Hepatocyte (in vitro differentiated cells): ENCODE measurements at regions not wholly inside any gene's neighbourhood (a gene's known extent, or its start where the extent isn't known, plus 50 kb on each side); places are given as distances from the start of the nearest gene placed in this dataset.

ENCODE experiments used
- DNase-seq: peaks from one replicate; pipeline ENCODE4 v3.0.0-alpha.2; 2016; ENCODE audit warnings: low spot score
- H2AFZ ChIP-seq: fragments of 200-600 bp; sonication (generic); 2 replicates; pipeline ENCODE4 v1.6.0; 2016; ENCODE audit warnings: antibody characterized with exemption, mild to moderate bottlenecking
- H3K27ac ChIP-seq: fragments of 200-600 bp; sonication (generic); 2 replicates; pipeline ENCODE4 v1.5.1; 2016; ENCODE audit warnings: mild to moderate bottlenecking
- H3K27me3 ChIP-seq: fragments of 200-600 bp; sonication (generic); 2 replicates; pipeline ENCODE4 v1.6.1; 2016
- H3K36me3 ChIP-seq: fragments of 200-600 bp; sonication (generic); replicated peaks from 2 replicates; pipeline ENCODE4 v1.5.1; 2016; ENCODE audit warnings: low read depth; ENCODE audit not compliant: insufficient read depth
- H3K4me1 ChIP-seq: fragments of 200-600 bp; sonication (generic); 2 replicates; pipeline ENCODE4 v1.5.1; 2016; ENCODE audit warnings: mild to moderate bottlenecking, moderate library complexity; ENCODE audit not compliant: insufficient read depth
- H3K4me2 ChIP-seq: fragments of 200-600 bp; sonication (generic); 2 replicates; pipeline ENCODE4 v1.6.0; 2016
- H3K4me3 ChIP-seq: fragments of 200-600 bp; sonication (generic); 2 replicates; pipeline ENCODE4 v1.5.1; 2016; ENCODE audit warnings: mild to moderate bottlenecking
- H3K79me2 ChIP-seq: fragments of 200-600 bp; sonication (generic); 2 replicates; pipeline ENCODE4 v1.6.0; 2017; ENCODE audit warnings: mild to moderate bottlenecking
- H3K9me2 ChIP-seq: fragments of 200-600 bp; sonication (generic); replicated peaks from 2 replicates; pipeline ENCODE4 v1.6.0; 2017; ENCODE audit warnings: mild to moderate bottlenecking; ENCODE audit not compliant: insufficient read depth
- H3K9me3 ChIP-seq: fragments of 200-600 bp; sonication (generic); 2 replicates; pipeline ENCODE4 v1.5.1; 2016; ENCODE audit warnings: low read depth, mild to moderate bottlenecking
- H4K20me1 ChIP-seq: fragments of 200-600 bp; sonication (generic); 2 replicates; pipeline ENCODE4 v1.6.0; 2016; ENCODE audit warnings: mild to moderate bottlenecking; ENCODE audit not compliant: insufficient read depth, poor library complexity, severe bottlenecking
- CTCF ChIP-seq: fragments of 200-600 bp; sonication (generic); IDR thresholded peaks from 2 replicates; pipeline ENCODE4 v1.5.1; 2016; ENCODE audit warnings: antibody characterized with exemption, mild to moderate bottlenecking; ENCODE audit not compliant: poor library complexity
- EZH2 ChIP-seq: fragments of 200-600 bp; sonication (generic); IDR thresholded peaks from 2 replicates; pipeline ENCODE4 v1.6.1; 2016; ENCODE audit warnings: antibody characterized with exemption, mild to moderate bottlenecking, borderline replicate concordance
- EZH2phosphoT487 ChIP-seq: fragments of 200-600 bp; sonication (generic); IDR thresholded peaks from one replicate; pipeline ENCODE4 v1.6.1; 2018; ENCODE audit warnings: antibody characterized with exemption, mild to moderate bottlenecking, low read depth, moderate library complexity; ENCODE audit not compliant: unreplicated experiment, severe bottlenecking
- WGBS: methylation state at CpG from one replicate; pipeline ENCODE4 v1.1.6; 2016; ENCODE audit warnings: low lambda C conversion rate; ENCODE audit errors: missing lambda C conversion rate; 5-methylcytosine and 5-hydroxymethylcytosine counted together

DNA sequence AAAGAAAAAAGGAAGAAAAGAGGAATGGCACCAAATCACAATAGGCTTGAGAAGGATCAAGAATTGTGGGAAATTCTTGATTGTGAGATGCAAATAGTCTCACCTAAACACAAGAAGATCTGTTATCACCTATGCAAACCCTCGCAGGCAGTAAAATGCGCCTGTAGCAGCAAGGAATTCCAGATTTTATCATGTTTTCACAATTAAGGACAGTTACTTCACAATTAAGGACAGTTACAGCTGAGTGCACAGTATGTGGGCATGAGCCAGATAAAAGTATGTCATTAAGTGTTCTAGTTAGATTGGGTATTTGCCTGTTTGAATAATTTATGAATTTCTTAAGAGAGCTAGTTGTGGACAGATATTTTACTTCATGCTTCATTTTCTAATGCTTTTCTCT is 336.2 kb downstream of the CDC14C start:
- Histone ChIP-seq H3K4me3 (no peak overlapping the region), H3K9me2 (no peaks in the 10 kb centered on the region), H3K79me2 (no peaks in the 10 kb centered on the region), H3K27me3 (no peaks in the 10 kb centered on the region), H3K4me2 (no peak overlapping the region), H3K9me3 (no peaks in the 10 kb centered on the region), H3K36me3 (no peaks in the 10 kb centered on the region), H3K27ac (no peak overlapping the region), H2AFZ (no peak overlapping the region), H4K20me1 (no peaks in the 10 kb centered on the region), H3K4me1 (no peaks in the 10 kb centered on the region)
- 36% methylated on average over 2 of the region's 2 CpGs for WGBS
- DNase-seq, result no peak
- no peak for TF ChIP-seq CTCF
- TF ChIP-seq EZH2phosphoT487, result no peak
- TF ChIP-seq EZH2, result no peak

DNA sequence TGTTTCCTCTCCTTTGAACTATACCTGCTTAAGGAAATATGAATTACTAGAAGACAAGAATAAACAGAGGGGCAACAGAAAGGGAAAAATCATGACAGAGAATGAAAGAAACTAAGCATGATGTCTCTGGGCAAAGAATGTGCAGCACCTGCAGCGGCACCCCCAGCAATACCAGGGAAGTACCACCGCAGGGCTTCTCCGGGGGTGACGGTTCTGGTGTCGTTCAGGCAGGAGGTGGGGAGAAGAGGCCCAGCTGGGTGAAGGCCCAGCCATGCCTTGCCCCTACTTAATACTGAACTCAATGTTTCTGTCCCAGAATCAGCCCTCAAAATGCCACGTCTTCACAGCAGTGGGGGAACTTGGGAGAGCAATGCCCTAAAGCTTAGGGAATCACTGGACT is 337.6 kb downstream of the CDC14C start:
- TF ChIP-seq EZH2, result no peak
- no peak for TF ChIP-seq CTCF
- no peak for TF ChIP-seq EZH2phosphoT487
- Histone ChIP-seq H3K27me3 (no peaks in the 10 kb centered on the region), H3K36me3 (no peaks in the 10 kb centered on the region), H3K4me1 (no peaks in the 10 kb centered on the region), H2AFZ (no peak overlapping the region), H3K4me3 (no peak overlapping the region), H3K4me2 (no peak overlapping the region), H3K9me3 (no peaks in the 10 kb centered on the region), H4K20me1 (no peaks in the 10 kb centered on the region), H3K27ac (no peak overlapping the region), H3K79me2 (no peaks in the 10 kb centered on the region), H3K9me2 (no peaks in the 10 kb centered on the region)
- 93% methylated on average over 6 of the region's 6 CpGs for WGBS
- DNase-seq, result no peak

DNA sequence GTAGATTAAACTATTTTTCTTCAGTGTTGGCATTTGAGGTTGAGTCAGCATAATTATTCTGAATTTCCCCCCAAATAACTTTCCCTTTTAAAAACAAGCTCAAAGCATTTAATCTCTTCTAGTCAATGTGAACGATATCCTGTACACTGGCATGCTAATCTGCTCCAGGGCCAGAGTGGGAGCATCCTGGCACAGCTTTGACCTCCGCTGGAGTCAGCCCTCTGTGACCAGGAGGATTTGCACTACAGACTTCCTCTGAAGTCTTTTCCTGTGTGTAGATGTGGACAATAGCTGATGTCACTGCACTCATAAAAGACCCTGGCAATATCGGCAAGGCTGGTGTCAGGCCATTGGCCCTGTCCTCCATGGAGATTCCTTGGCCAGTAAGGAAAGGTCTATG is 340.2 kb downstream of the CDC14C start:
- Histone ChIP-seq H3K9me3 (no peaks in the 10 kb centered on the region), H4K20me1 (no peaks in the 10 kb centered on the region), H3K79me2 (no peaks in the 10 kb centered on the region), H3K36me3 (no peaks in the 10 kb centered on the region), H3K4me3 (no peak overlapping the region), H3K4me1 (no peaks in the 10 kb centered on the region), H3K4me2 (no peak overlapping the region), H2AFZ (no peak overlapping the region), H3K27me3 (no peaks in the 10 kb centered on the region), H3K27ac (no peak overlapping the region), H3K9me2 (no peaks in the 10 kb centered on the region)
- WGBS, result 70% methylated on average over 3 of the region's 3 CpGs
- TF ChIP-seq EZH2 (no peak), CTCF (no peak), EZH2phosphoT487 (no peak)
- no peak for DNase-seq

DNA sequence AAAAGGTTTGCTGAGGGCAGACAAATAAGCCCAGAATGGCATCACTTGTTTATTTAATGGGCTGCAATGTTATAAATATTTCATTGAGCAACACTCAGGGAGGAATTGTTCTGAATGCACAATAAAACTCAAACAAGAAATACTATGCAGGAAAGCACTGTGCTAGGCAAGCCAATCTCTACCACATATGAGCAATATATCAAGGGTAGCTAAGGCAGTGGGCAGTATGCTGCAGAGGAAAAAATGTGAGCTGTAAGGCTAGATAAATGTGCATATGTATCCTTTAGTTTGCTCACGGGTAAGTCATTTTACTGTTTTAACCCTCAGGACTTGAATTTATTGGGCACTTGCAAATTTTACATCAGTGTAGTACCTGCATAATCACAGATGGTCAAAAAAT is 349.6 kb downstream of the CDC14C start:
- WGBS, result 74% methylated on average over 1 of the region's 1 CpG
- DNase-seq, result no peak
- no peaks in the 10 kb centered on the region for H3K9me2 ChIP-seq
- TF ChIP-seq EZH2phosphoT487, result no peak
- no peak for TF ChIP-seq EZH2
- no peak for TF ChIP-seq CTCF
- H2AFZ ChIP-seq, result no peak overlapping the region
- no peak overlapping the region for H3K27ac ChIP-seq
- no peaks in the 10 kb centered on the region for H4K20me1 ChIP-seq
- no peaks in the 10 kb centered on the region for H3K79me2 ChIP-seq
- no peak overlapping the region for H3K4me2 ChIP-seq
- H3K27me3 ChIP-seq, result no peaks in the 10 kb centered on the region
- H3K4me1 ChIP-seq, result no peaks in the 10 kb centered on the region
- H3K36me3 ChIP-seq, result no peaks in the 10 kb centered on the region
- H3K9me3 ChIP-seq, result no peaks in the 10 kb centered on the region
- no peak overlapping the region for H3K4me3 ChIP-seq
